ENCODE measurements at regions not wholly inside any gene's neighbourhood (a gene's known extent, or its start where the extent isn't known, plus 50 kb on each side); places are given as distances from the start of the nearest gene placed in this dataset.
"Not testable (repeated sequence)": the region's sequence is repeated elsewhere in the genome, so short reads cannot be mapped to it uniquely, and the experiment has no call there.

- no peak for DNase-seq
These were observed 115.0 kb upstream of the TBL1X start for GRCh38 chrX:9349572-9350494.

- DNase-seq = no peak
These were observed 113.7 kb upstream of the TBL1X start for GRCh38 chrX:9351126-9351525.

DNA sequence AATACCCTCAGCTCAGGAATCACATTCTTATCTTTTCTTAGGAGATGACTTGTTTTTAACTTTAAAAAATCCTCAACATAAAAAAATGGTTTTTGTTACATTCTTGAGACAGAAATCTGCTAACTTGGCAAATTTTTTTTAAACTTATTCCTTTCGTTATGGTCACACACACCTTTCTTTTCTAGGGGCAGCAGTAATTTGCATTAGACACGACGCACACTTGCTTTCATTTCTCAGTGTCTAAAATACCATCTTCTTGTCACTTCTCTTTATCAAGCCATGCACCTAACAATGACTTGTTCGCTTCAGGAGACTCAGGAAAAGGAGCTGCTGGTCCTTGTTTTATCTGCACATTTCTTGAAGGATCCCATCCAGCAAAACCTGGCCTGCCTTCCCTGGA lies 112.6 kb upstream of the TBL1X start:
- no peak for DNase-seq

DNA sequence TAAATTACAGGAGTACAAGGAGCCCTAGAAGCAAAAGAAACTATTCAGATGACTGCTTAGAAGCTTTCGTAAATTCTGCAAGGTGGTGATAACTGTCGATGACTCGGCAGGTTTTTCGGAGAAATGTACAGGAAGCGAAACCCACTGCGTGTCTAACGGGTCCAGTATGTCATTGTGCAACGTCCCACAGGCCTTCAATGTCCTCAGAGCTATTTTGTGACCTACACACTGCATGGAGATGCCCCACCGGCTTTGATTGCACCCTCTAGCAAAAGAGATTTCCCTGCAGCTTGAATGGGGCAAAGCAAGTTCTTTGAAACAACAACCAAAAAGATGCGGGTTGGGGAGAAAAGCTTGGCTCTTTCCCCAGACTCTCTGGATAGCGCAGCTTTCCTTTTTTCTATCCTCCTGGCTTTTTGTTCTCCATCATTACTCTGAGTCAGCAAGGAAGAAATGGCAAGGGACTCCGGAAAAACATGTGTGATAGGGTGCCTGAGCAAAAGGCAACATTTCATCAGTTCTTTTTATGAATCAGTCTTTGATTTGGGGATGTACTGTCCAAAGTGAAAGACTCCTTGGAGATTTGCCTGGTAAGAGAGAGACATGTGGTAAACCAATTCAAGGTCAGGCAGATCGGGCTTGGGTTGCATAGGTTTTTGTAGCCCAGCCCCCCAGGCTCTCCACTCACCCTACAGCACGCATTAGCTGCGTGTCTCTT lies 112.0 kb upstream of the TBL1X start:
- DNase-seq = no peak

- DNase-seq = no peak
These were observed 109.9 kb upstream of the TBL1X start for GRCh38 chrX:9354918-9355317.

DNA sequence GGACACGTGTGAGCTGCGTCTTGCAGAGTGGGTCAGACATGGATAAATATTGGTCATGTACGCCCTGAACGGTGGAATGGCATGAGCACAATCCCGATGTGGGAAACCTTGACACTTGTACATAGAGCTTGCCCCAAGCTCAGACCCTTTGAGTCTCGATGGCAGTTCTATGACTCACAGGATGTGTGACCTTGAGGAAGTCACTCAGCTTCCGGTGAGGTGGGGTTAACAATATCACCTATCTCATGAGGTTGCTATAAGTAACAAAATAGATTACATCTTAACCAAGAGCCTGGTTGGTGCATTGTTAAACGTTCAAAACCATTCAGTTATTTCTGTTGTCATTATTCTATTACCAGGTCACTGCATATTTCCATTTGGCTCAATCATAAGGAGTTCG lies 109.1 kb upstream of the TBL1X start:
- DNase-seq = no peak

GRCh38 chrX:9356846-9357245 lies 108.0 kb upstream of the TBL1X start:
- DNase-seq = no peak

DNA sequence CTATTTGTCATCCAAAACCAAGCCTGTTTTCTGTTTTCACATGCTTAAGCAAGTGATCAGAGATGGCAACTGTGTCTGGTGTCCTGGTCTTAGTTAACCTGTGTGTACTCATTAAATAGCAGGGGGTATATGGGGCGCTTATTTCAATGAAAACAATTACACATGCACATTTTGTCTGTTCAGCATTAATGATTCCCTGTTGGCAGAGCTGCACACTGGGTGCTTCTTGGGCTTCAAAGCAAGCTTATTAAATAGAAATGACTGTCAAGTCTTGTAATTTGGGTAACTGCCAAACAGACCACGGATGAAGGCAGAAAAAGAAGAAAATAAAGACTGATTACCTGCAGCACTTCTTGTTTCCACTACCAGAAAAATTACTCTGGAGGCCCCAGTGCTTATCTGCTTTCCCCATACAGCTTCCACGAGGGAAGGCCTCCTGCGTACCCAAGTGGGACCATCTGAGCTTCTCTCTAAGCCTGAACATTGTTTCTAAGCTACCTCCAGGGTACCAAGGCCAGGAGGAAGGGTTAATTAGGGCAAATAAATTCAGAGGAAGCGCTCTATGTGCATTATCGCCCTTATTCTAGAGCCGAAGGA lies 107.2 kb upstream of the TBL1X start:
- DNase-seq = no peak

DNA sequence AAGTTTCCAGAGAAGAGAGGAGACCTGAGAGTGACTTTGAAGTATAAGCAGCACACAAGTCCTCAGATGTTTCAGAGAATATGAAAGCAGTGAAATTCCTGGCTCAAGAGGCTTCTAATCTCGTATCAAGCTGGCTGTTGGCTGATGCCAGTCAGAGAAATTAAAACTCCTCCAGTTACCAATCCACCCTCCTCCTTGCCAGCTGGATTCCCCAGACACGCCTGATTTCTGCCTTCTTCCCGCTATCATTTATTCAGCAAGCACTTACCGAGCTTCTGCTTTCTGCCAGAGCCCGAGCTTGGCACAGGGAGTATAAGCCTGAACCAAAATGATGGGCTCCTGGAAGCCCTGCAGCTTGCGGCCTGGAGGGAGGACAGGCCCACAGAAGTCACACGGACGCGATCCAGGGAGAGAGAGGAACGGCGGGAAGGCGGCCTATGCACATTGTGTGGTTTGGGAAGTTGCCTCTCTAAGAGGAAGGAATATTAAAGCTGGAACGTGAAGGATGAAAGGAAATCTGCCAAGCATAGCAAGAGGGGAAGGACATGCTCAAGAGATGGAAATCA lies 102.4 kb upstream of the TBL1X start:
- DNase-seq = no peak

DNA sequence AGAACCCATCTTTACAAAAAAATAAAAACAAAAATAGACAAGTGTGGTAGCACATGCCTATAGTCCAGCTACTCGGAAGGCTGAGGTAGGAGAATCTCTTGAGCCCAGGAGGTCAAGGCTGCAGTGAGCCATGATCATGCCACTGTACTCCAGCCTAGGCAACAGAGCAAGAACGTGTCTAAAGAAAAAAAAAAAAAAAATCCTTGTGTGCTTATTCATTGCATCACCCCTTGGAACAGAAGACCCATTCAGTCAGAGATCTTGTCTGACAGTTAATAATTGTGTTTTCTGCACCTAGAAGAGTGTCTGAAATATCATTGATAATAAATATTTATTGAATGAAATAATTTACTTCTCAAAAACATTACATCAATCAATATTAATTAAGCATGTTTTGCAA lies 97.4 kb upstream of the TBL1X start:
- no peak for DNase-seq

DNA sequence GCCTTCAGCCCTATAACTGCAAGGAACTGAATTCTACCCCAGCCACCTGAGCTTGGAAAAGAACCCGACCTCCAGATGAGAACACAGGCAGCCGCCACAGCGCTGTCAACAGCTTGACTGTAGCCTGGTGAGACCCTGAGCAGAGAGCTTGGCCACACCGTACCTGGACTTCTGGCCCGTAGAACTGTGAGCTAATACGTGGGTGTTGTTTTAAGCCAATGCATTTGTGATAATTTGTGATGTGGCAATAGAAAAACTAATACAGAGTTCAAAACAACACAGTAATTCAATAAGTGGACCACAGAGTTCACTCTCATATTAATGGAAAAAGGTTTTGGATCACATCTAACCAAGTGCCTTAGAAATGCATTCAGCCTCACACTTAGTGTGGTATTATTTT lies 96.6 kb upstream of the TBL1X start:
- no peak for DNase-seq

DNA sequence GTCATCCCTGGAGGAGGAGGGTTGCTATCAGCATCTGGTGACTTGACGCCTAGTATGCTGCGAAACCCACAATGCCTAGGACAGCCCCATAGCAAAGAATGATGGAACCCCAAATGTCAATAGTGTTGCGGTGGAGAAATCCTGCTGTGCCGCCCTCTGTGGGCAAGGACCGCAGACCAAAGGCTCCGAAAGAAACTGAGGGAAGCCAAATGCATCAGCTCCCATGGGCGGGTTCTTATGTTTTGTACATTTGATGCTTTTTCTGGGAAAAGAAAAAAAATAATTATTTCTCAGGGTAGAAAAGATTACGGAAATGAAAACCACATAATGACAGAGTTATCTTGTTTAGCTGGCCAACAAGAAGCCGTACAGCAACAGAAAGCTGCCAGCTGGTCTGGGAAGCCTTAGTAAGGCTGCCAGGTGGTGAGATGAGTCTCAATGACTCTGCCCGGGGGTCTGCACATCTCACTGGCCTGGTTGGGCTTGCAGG lies 95.0 kb upstream of the TBL1X start:
- no peak for DNase-seq

GRCh38 chrX:9370893-9371292 lies 94.0 kb upstream of the TBL1X start:
- DNase-seq = no peak

DNA sequence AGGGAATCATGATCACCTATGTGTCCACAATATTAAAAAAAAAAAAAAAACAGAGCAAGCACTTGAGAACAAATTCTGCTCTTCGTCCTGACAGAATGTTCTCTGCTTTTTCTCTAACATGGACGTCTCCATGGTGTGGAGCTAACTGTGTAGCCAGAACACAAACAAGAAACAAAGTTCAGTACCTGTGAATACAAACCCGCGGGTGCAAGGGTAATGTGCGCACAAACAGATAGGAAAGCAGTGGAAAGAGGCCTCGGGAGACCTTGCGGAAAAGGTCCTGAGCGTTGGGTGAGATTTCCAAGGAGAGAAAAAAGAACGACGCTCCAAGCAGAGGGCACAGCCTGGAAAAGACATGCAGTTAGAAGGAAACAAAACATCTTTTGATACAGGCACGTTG lies 92.0 kb upstream of the TBL1X start:
- DNase-seq = no peak

- no peak for DNase-seq
These were observed 91.1 kb upstream of the TBL1X start for GRCh38 chrX:9373789-9374188.

- no peak for DNase-seq
These were observed 90.3 kb upstream of the TBL1X start for GRCh38 chrX:9374555-9374954.

- no peak for DNase-seq
These were observed 88.7 kb upstream of the TBL1X start for GRCh38 chrX:9376111-9376510.

- not testable (repeated sequence) for DNase-seq
These were observed 87.6 kb upstream of the TBL1X start for GRCh38 chrX:9377216-9377615.

GRCh38 chrX:9378980-9379696 lies 85.7 kb upstream of the TBL1X start:
- no peak for DNase-seq

GRCh38 chrX:9379697-9380551 lies 84.9 kb upstream of the TBL1X start:
- DNase-seq = no peak

DNA sequence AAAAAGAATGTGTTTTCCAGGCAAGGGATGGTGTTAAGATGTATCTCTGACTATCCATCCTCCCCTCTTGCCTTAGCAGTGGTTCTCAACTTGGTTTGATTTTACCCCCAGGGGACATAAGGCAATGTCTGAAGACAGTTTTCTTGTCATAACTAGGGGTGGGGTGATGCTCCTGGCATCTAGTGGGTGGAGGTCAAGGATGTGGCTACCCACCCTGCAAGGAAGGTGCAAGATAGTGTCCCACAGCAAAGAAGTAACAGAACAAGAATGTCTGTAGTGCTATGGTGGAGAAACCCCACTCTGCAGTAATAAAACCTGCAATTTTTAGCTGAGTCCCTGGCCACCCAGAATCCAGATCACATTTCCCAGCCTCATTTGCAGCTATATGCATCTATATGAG lies 81.2 kb upstream of the TBL1X start:
- no peak for DNase-seq

DNA sequence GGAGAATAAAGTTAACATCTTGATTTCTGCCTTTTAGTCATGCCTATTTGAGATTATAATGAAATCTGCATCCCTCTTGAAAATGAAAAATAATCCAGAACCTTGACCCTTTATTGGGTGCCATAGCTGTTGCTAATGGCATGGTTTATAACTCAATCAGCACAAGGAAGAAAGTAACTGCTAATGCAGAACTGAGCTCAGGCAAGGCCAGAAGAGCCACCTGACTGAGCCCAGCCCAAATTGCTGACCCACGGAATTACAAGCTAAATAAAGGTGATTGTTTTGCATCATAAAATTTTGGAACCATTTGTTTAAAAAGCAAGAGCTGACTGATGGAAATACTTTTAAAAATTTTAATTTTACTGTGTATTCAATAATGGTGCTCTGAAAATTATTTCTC lies 76.4 kb upstream of the TBL1X start:
- DNase-seq = no peak
